ENCODE measurements at regions not wholly inside any gene's neighbourhood (a gene's known extent, or its start where the extent isn't known, plus 50 kb on each side); places are given as distances from the start of the nearest gene placed in this dataset.
"Not testable (repeated sequence)": the region's sequence is repeated elsewhere in the genome, so short reads cannot be mapped to it uniquely, and the experiment has no call there.

DNA sequence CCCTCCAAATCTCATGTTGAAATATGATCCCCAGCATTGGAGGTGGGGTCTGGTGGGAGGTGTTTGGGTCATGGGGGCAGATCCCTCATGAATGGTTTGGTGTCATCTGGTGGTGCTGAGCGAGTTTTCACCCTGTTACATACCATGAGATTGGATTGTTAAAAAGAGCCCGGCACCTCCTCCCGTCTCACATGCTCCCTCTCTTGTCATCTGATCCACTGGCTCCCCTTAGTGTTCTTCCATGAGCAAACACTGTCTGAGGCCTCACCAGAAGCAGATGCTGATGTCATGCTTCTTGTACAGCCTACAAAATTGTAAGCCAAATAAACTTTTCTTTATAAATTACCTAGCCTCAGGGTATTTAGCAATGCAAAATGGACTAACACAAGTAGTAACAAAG lies 405.0 kb upstream of the SLC39A10 start:
- no peaks in the 10 kb centered on the region for H3K36me3 ChIP-seq

DNA sequence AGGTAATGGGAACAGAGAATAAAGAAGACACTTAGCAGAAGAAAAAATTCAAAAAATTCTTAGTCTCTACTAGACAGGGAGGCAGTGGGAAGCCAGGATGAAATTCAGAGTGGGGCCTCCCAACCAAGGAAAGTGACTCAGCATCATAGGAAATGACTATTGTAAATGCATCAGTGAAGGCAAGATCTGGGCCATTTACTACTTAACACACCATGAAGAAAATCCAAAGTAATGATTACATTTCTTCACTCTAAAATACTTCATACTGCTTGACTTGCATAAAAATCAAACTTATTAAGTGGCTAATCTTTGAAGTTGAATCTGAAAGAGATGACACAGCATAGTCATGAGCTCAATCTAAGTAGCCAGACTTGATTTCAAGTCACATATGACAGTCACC lies 405.8 kb upstream of the SLC39A10 start:
- no peaks in the 10 kb centered on the region for H3K27me3 ChIP-seq
- H3K36me3 ChIP-seq: no peaks in the 10 kb centered on the region
- no peak overlapping the region for H3K4me3 ChIP-seq (ENCODE audit: low read depth in 1 of 2, low read length in 1 of 2)
- no peaks in the 10 kb centered on the region for H3K9me3 ChIP-seq
- no peak overlapping the region for H3K27ac ChIP-seq
- H3K4me1 ChIP-seq (ENCODE audit: control insufficient read depth in 1 of 2, insufficient read depth in 1 of 2, low read depth in 1 of 2, low read length in 1 of 2): no peaks in the 10 kb centered on the region
- TF ChIP-seq, protein P1, sequence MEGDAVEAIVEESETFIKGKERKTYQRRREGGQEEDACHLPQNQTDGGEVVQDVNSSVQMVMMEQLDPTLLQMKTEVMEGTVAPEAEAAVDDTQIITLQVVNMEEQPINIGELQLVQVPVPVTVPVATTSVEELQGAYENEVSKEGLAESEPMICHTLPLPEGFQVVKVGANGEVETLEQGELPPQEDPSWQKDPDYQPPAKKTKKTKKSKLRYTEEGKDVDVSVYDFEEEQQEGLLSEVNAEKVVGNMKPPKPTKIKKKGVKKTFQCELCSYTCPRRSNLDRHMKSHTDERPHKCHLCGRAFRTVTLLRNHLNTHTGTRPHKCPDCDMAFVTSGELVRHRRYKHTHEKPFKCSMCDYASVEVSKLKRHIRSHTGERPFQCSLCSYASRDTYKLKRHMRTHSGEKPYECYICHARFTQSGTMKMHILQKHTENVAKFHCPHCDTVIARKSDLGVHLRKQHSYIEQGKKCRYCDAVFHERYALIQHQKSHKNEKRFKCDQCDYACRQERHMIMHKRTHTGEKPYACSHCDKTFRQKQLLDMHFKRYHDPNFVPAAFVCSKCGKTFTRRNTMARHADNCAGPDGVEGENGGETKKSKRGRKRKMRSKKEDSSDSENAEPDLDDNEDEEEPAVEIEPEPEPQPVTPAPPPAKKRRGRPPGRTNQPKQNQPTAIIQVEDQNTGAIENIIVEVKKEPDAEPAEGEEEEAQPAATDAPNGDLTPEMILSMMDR (IDR thresholded peaks at IDR 0.05): no peak

More for the DNA sequence above, 405.0 kb upstream of the SLC39A10 start:
- Histone ChIP-seq H3K27me3 (no peaks in the 10 kb centered on the region), H3K27ac (no peak overlapping the region), H3K9me3 (no peaks in the 10 kb centered on the region), H3K4me3 (ENCODE audit: low read depth in 1 of 2, low read length in 1 of 2) (no peak overlapping the region), H3K4me1 (ENCODE audit: control insufficient read depth in 1 of 2, insufficient read depth in 1 of 2, low read depth in 1 of 2, low read length in 1 of 2) (no peaks in the 10 kb centered on the region)
- TF ChIP-seq, protein P1 (IDR thresholded peaks at IDR 0.05): no peak

DNA sequence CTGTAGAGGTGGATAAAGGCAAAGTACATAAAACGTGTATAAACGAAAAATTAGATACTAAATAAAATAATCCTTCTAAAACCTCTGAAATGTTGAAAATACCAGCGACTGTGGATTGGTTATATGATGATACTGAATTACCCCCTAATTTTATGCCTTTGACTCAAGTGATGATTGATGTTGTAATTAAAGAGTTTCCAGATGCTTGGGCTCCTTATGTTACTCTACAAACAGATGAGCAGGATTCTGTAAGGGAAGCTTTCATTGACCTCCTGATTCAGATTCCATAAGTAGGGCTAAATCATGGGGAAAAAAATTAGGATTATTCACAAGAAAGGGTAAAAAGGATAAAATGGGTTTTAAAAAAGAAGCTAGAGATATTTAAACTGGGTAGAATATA lies 418.2 kb upstream of the SLC39A10 start:
- H3K4me1 ChIP-seq (ENCODE audit: control insufficient read depth in 1 of 2, insufficient read depth in 1 of 2, low read depth in 1 of 2, low read length in 1 of 2): no peaks in the 10 kb centered on the region
- H3K4me3 ChIP-seq (ENCODE audit: low read depth in 1 of 2, low read length in 1 of 2): no peak overlapping the region
- TF ChIP-seq, protein P1 (IDR thresholded peaks at IDR 0.05): no peak
- no peaks in the 10 kb centered on the region for H3K27me3 ChIP-seq
- no peak overlapping the region for H3K27ac ChIP-seq
- no peaks in the 10 kb centered on the region for H3K36me3 ChIP-seq
- H3K9me3 ChIP-seq: no peaks in the 10 kb centered on the region

DNA sequence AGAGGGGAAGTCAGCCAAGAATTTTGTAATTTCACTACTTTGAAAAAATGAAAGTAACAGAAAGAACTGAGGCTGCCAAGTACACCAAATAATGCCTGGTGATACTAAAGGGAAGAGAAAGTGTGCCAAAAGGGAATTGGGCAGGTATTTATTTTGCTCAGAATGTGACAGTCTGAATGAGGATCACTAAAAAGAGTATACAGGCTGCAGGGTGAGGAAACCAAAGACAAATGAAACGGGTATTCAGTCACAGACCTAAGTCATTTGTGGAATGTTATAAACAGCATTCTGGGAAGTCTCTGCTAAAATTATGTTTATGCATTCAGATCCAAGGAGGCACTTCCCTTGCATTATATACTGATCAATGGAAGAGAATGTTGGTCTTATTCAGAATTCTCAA lies 418.6 kb upstream of the SLC39A10 start:
- no peak overlapping the region for H3K27ac ChIP-seq

DNA sequence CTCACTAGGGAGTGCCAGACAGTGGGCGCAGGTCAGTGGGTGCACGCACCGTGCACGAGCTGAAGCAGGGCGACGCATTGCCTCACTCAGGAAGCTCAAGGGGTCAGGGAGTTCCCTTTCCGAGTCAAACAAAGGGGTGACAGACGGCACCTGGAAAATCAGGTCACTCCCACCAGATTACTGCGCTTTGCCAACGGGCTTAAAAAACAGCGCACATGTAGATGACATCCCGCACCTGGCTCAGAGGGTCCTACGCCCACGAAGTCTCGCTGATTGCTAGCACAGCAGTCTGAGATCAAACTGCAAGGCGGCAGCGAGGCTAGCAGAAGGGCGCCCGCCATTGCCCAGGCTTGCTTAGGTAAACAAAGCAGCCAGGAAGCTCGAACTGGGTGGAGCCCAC lies 428.5 kb upstream of the SLC39A10 start:
- H3K27me3 ChIP-seq; H3K9me3 ChIP-seq; H3K36me3 ChIP-seq; H3K27ac ChIP-seq; H3K4me3 ChIP-seq (ENCODE audit: low read depth in 1 of 2, low read length in 1 of 2); H3K4me1 ChIP-seq (ENCODE audit: control insufficient read depth in 1 of 2, insufficient read depth in 1 of 2, low read depth in 1 of 2, low read length in 1 of 2): not testable (repeated sequence)

More for the DNA sequence above, 418.6 kb upstream of the SLC39A10 start:
- no peaks in the 10 kb centered on the region for H3K9me3 ChIP-seq
- TF ChIP-seq, protein P1 (IDR thresholded peaks at IDR 0.05): no peak
- no peaks in the 10 kb centered on the region for H3K27me3 ChIP-seq
- H3K4me1 ChIP-seq (ENCODE audit: control insufficient read depth in 1 of 2, insufficient read depth in 1 of 2, low read depth in 1 of 2, low read length in 1 of 2): no peaks in the 10 kb centered on the region
- no peak overlapping the region for H3K4me3 ChIP-seq (ENCODE audit: low read depth in 1 of 2, low read length in 1 of 2)
- no peaks in the 10 kb centered on the region for H3K36me3 ChIP-seq

DNA sequence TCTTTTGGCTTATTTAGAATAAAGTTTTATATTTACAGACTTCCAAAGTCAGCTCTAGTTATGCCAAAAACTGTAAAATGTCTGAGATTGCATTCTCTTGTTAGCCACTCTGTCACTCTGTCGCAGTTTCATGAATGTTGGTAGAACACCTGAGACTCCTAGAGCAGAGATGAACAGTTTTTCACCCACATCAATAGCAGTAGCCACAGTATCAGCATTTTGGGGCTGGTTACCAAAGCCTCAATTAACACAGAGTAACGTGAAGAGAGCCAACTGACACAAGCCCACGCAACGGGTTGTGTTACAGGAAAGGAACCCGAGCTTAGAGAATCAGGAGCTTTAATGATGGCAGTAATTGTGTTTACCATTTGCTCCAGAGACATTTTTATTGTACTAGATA lies 443.0 kb upstream of the SLC39A10 start:
- H3K4me3 ChIP-seq (ENCODE audit: low read depth in 1 of 2, low read length in 1 of 2): no peak overlapping the region
- H3K27me3 ChIP-seq: no peaks in the 10 kb centered on the region
- no peak overlapping the region for H3K27ac ChIP-seq
- H3K9me3 ChIP-seq: no peaks in the 10 kb centered on the region
- TF ChIP-seq, protein P1 (IDR thresholded peaks at IDR 0.05): no peak
- H3K4me1 ChIP-seq (ENCODE audit: control insufficient read depth in 1 of 2, insufficient read depth in 1 of 2, low read depth in 1 of 2, low read length in 1 of 2): no peaks in the 10 kb centered on the region
- H3K36me3 ChIP-seq: no peaks in the 10 kb centered on the region
